CD4-positive, CD25-positive, alpha-beta regulatory T cell (primary cell): ENCODE measurements at regions not wholly inside any gene's neighbourhood (a gene's known extent, or its start where the extent isn't known, plus 50 kb on each side); places are given as distances from the start of the nearest gene placed in this dataset.

Experiments used
- ATAC-seq, 2 donors: fragments of 150-1000 bp; cut with Tn5 transposase; one replicate each; pipeline ENCODE4 v1.10.0; 2021; ENCODE audit warnings: low read depth in 2 of 2, moderate number of reproducible peaks in 2 of 2, moderate library complexity in 1 of 2
- DNase-seq, 3 donors: peaks; one replicate each; pipeline versions ENCODE4 v3.0.0 to v3.0.0-alpha.2; 2012 to 2022; ENCODE audit warnings: mixed read lengths in 1 of 3
- H3K27ac ChIP-seq: one replicate; pipeline ENCODE4 v1.7.0; 2013; ENCODE audit warnings: mild to moderate bottlenecking, low read length; ENCODE audit not compliant: insufficient read depth, poor library complexity, severe bottlenecking
- H3K27me3 ChIP-seq: one replicate; pipeline ENCODE4 v1.7.0; 2013; ENCODE audit warnings: low read length; ENCODE audit not compliant: control insufficient read depth, insufficient read depth
- H3K36me3 ChIP-seq: one replicate; pipeline ENCODE4 v1.7.0; 2013; ENCODE audit warnings: mild to moderate bottlenecking, low read length, moderate library complexity; ENCODE audit not compliant: control insufficient read depth, insufficient read depth
- H3K4me1 ChIP-seq: 2 replicates; pipeline ENCODE4 v1.7.0; 2013; ENCODE audit warnings: mild to moderate bottlenecking, low read length; ENCODE audit not compliant: insufficient read depth, control insufficient read depth, poor library complexity, severe bottlenecking
- H3K4me3 ChIP-seq: one replicate; pipeline ENCODE4 v1.7.0; 2013; ENCODE audit warnings: low read depth, mild to moderate bottlenecking, low read length, moderate library complexity
- H3K9me3 ChIP-seq, 2 experiments: 1 replicate in 1 of 2; 2 replicates in 1 of 2; pipeline ENCODE4 v1.7.0; 2013; ENCODE audit warnings: low read length in 2 of 2, mild to moderate bottlenecking in 1 of 2, moderate library complexity in 1 of 2; ENCODE audit not compliant: control insufficient read depth in 2 of 2
- H3K27ac Mint-ChIP-seq, 3 donors: one replicate each; pipeline ENCODE4 v1.8.0; 2020 to 2022; ENCODE audit warnings: mild to moderate bottlenecking in 3 of 3, mixed read lengths in 3 of 3, moderate library complexity in 2 of 3
- H3K27me3 Mint-ChIP-seq: one replicate; pipeline ENCODE4 v1.8.0; 2022; ENCODE audit warnings: mild to moderate bottlenecking, mixed read lengths
- H3K36me3 Mint-ChIP-seq: one replicate; pipeline ENCODE4 v1.8.0; 2020; ENCODE audit warnings: mixed read lengths
- H3K4me1 Mint-ChIP-seq, 4 donors: one replicate each; pipeline ENCODE4 v1.8.0; 2020 to 2022; ENCODE audit warnings: mixed read lengths in 4 of 4, mild to moderate bottlenecking in 1 of 4
- H3K4me3 Mint-ChIP-seq, 4 donors: one replicate each; pipeline ENCODE4 v1.8.0; 2020 to 2022; ENCODE audit warnings: mild to moderate bottlenecking in 4 of 4, mixed read lengths in 4 of 4, moderate library complexity in 3 of 4
- H3K9me3 Mint-ChIP-seq, 7 donors: one replicate each; pipeline ENCODE4 v1.8.0; 2020 to 2022; ENCODE audit warnings: mixed read lengths in 7 of 7, mild to moderate bottlenecking in 3 of 7, moderate library complexity in 2 of 7

DNA sequence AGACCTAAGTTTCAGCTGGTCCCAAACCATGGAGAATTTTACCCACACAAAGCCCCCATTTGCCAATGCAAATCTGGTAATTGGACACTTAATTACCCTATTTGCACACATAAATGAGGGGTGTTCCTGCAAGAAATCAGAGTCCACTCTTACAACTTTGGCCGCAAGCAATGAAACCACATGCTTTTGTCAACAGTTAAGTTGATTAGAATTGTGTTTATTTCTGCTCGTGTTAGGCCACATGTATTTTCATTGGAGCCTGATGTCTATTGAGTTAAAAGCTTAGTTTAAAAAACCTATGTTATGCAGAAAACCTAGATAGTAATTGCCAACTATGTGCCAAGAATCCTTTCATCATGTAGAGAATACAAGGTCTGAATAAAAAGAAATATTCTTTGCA is 153.8 kb upstream of the CMC1 start:
- H3K27ac ChIP-seq, result no peak overlapping the region
- ATAC-seq, result no peak
- no peak overlapping the region for H3K4me3 ChIP-seq
- Mint-ChIP-seq H3K4me3 (no peak overlapping the region), H3K9me3 (peaks cover 0 to 2% (median 0%) of the 10 kb centered on the region in 7 donors), H3K27me3 (no peaks in the 10 kb centered on the region), H3K36me3 (no peaks in the 10 kb centered on the region), H3K27ac (no peak overlapping the region), H3K4me1 (no peaks in the 10 kb centered on the region)
- no peaks in the 10 kb centered on the region for H3K27me3 ChIP-seq
- no peaks in the 10 kb centered on the region for H3K9me3 ChIP-seq
- no peak for DNase-seq
- H3K36me3 ChIP-seq, result no peaks in the 10 kb centered on the region
- no peaks in the 10 kb centered on the region for H3K4me1 ChIP-seq

DNA sequence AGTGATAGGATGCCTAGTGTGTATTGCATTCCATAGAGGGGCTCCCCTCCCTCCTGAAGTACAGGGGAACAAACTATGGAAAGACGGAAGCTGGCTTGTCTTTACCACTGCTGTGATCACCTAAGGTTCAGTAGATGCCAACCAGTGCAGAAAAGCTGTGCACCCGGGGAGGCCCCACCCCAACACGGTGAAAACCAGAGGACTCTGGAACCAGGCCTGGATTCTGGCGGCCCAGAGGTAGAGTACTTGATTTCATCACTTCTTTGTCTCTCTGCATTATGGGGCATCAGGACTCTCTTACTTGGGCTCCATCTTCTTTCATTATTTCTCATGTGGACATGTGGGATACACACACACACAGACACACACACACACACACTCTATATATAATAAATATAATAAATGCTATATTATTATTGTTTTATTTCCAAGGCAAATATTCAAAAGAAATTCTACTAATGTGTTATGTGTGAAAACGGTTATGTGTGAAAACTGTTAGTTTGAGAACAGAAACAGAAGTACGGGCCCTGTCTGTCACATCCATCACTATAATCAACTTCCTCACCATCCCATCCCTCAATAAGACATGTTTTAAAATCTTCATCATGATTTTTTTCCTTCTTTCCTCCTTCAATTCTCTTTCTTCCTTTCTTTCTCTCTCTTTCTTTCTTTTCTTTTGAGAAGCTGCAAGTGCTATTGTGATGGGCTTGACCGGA is 152.4 kb upstream of the CMC1 start:
- no peak overlapping the region for H3K27ac Mint-ChIP-seq
- H3K9me3 Mint-ChIP-seq, result peaks cover 0 to 5% (median under 1%) of the 10 kb centered on the region in 7 donors
- ATAC-seq (no peak), DNase-seq (no peak)
- no peaks in the 10 kb centered on the region for H3K27me3 ChIP-seq
- H3K36me3 Mint-ChIP-seq, result no peaks in the 10 kb centered on the region
- H3K9me3 ChIP-seq, result no peaks in the 10 kb centered on the region
- H3K4me1 Mint-ChIP-seq, result no peaks in the 10 kb centered on the region
- H3K27me3 Mint-ChIP-seq, result no peaks in the 10 kb centered on the region
- no peaks in the 10 kb centered on the region for H3K4me1 ChIP-seq
- H3K4me3 Mint-ChIP-seq, result no peak overlapping the region
- no peak overlapping the region for H3K4me3 ChIP-seq
- no peak overlapping the region for H3K27ac ChIP-seq
- no peaks in the 10 kb centered on the region for H3K36me3 ChIP-seq

DNA sequence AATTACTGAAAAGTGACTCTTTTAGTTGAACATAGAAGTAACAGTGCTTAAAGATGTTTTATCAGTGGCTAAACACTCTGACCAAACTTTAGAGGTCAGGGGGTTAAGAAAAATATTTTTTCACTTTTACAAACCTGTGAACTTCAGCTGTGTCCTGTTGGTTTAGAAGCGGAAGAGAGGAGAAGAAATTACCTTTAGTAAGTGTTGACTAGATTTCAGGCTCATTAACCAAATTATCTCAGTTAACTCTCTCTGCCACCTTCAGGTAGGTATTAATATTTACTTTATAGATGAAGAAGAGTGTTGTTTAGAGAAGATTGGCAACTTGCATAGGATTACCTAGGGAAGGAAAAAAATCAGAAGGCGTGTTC is 151.9 kb upstream of the CMC1 start:
- H3K27me3 Mint-ChIP-seq, result no peaks in the 10 kb centered on the region
- Histone ChIP-seq H3K4me1 (no peaks in the 10 kb centered on the region), H3K27me3 (no peaks in the 10 kb centered on the region), H3K27ac (no peak overlapping the region), H3K4me3 (no peak overlapping the region), H3K9me3 (no peaks in the 10 kb centered on the region), H3K36me3 (no peaks in the 10 kb centered on the region)
- peaks cover 0 to 5% (median 1%) of the 10 kb centered on the region in 7 donors for H3K9me3 Mint-ChIP-seq
- no peak overlapping the region for H3K27ac Mint-ChIP-seq
- H3K4me1 Mint-ChIP-seq, result no peaks in the 10 kb centered on the region
- H3K36me3 Mint-ChIP-seq, result no peaks in the 10 kb centered on the region
- H3K4me3 Mint-ChIP-seq, result no peak overlapping the region
- ATAC-seq (no peak), DNase-seq (peak in 1 of 3 donors; percentile 2)

DNA sequence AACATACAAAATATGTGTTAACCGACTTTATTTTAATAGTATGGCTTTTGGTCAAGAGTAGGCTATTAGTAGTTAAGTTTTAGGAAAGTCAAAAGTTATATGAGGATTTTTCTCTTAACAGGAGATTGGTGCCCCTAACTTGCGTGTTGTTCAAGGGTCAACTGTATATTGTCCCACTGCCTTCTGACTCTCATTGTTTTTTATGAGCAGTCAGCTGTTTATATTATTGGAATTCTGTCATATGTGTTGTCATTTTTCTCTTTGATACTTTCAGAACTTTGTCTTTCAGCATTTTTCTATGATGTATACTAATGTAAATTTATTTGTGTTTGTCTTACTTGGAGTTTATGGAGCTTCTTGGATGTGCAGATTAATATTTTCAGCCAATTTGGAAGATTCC is 142.1 kb upstream of the CMC1 start:
- Mint-ChIP-seq H3K4me1 (no peaks in the 10 kb centered on the region), H3K36me3 (no peaks in the 10 kb centered on the region), H3K9me3 (peaks cover 0 to 19% (median 6%) of the 10 kb centered on the region in 7 donors), H3K27ac (no peak overlapping the region), H3K4me3 (no peak overlapping the region), H3K27me3 (no peaks in the 10 kb centered on the region)
- Histone ChIP-seq H3K4me3 (no peak overlapping the region), H3K36me3 (no peaks in the 10 kb centered on the region), H3K27ac (no peak overlapping the region), H3K4me1 (no peaks in the 10 kb centered on the region), H3K27me3 (no peaks in the 10 kb centered on the region), H3K9me3 (peaks cover 0 to 14% of the 10 kb centered on the region in 2 experiments)
- ATAC-seq, result no peak
- no peak for DNase-seq

DNA sequence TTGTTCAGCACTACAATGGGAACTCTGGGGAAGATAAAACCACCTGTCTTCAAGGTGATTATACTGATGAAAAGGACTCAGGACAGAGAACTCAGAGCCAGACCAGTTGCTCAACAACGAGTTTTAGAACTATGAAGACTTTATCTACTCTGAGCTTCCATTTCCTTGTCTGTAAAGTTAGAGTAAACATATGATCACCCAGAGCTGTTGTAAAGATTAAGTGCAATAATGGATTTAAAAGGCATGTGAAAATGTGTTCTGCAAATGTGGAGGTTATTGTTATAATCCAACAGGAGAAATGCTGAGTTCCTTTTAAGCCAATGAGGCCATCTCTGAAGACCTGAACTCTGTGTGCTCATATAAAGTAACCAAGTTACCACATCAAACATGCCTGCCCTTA is 139.7 kb upstream of the CMC1 start:
- ATAC-seq, result no peak
- Histone ChIP-seq H3K4me3 (no peak overlapping the region), H3K36me3 (no peaks in the 10 kb centered on the region), H3K9me3 (peaks cover 0 to 14% of the 10 kb centered on the region in 2 experiments), H3K27me3 (no peaks in the 10 kb centered on the region), H3K27ac (no peak overlapping the region), H3K4me1 (no peaks in the 10 kb centered on the region)
- no peak for DNase-seq
- H3K9me3 Mint-ChIP-seq, result peaks cover 0 to 19% (median 6%) of the 10 kb centered on the region in 7 donors
- H3K4me1 Mint-ChIP-seq, result no peaks in the 10 kb centered on the region
- H3K27ac Mint-ChIP-seq, result no peak overlapping the region
- H3K27me3 Mint-ChIP-seq, result no peaks in the 10 kb centered on the region
- H3K36me3 Mint-ChIP-seq, result no peaks in the 10 kb centered on the region
- no peak overlapping the region for H3K4me3 Mint-ChIP-seq

DNA sequence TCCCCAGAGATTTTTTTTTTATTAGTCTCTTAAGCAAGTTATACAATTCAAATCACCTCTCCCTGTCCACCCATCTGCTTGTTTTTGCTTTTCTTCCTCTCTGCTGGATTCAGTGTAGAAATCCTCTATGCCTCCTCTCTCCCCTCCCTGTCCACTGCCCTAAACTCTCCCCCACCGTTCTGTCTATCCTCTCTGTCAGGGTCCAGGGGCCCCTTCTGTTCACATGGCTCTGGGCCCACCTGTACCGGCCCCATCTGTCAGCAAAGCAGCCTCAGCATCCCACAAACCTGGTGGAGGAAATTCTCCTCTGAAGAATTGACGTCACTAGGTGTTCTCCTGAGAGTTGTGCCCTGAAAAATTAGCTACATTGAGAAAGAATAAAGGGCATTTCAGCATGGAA is 137.6 kb upstream of the CMC1 start:
- no peaks in the 10 kb centered on the region for H3K4me1 Mint-ChIP-seq
- H3K9me3 ChIP-seq, result peaks cover 0 to 14% of the 10 kb centered on the region in 2 experiments
- no peaks in the 10 kb centered on the region for H3K4me1 ChIP-seq
- H3K9me3 Mint-ChIP-seq, result peaks cover 0 to 19% (median 6%) of the 10 kb centered on the region in 7 donors
- no peaks in the 10 kb centered on the region for H3K27me3 ChIP-seq
- no peak overlapping the region for H3K4me3 ChIP-seq
- no peaks in the 10 kb centered on the region for H3K36me3 ChIP-seq
- no peak overlapping the region for H3K4me3 Mint-ChIP-seq
- H3K27me3 Mint-ChIP-seq, result no peaks in the 10 kb centered on the region
- H3K27ac ChIP-seq, result no peak overlapping the region
- H3K36me3 Mint-ChIP-seq, result no peaks in the 10 kb centered on the region
- no peak for ATAC-seq
- H3K27ac Mint-ChIP-seq, result no peak overlapping the region
- DNase-seq, result no peak

DNA sequence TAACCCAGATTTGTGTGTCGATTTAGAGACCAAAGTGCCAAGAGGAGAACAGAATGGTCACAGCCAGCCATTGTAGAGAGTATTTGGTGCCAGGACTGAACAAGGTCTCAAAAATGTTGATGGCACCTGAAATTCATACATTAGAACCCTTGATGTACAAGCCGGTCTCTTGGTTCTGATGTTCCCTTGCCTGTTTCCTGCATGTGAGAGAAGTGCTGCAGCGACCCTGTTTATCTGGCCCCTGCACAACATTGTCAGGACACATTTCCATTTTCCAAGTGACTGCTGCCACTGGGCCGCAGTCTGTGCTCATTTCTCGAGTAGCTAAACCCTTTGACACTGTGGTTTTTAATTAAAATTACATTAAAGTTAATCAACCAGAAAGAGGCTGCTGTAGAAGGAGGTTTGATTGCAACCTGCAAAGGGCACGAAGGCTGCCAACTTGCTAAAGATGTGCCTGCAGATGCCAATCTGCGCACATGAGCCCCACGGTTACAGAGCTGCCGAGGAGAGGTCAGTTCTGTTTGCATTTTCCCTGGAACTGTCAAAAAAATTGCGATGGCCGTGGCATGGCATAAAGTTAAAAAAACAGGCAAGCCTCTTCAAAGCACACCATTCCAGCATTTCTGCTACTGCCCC is 136.4 kb upstream of the CMC1 start:
- H3K27me3 ChIP-seq, result no peaks in the 10 kb centered on the region
- peaks cover 0 to 4% of the 10 kb centered on the region in 2 experiments for H3K9me3 ChIP-seq
- no peaks in the 10 kb centered on the region for H3K36me3 Mint-ChIP-seq
- H3K27ac Mint-ChIP-seq, result no peak overlapping the region
- H3K9me3 Mint-ChIP-seq, result peaks cover 0 to 10% (median 3%) of the 10 kb centered on the region in 7 donors
- H3K36me3 ChIP-seq, result no peaks in the 10 kb centered on the region
- H3K4me3 Mint-ChIP-seq, result no peak overlapping the region
- H3K27ac ChIP-seq, result no peak overlapping the region
- no peak overlapping the region for H3K4me3 ChIP-seq
- no peak for DNase-seq
- H3K4me1 ChIP-seq, result no peaks in the 10 kb centered on the region
- no peaks in the 10 kb centered on the region for H3K4me1 Mint-ChIP-seq
- H3K27me3 Mint-ChIP-seq, result no peaks in the 10 kb centered on the region
- no peak for ATAC-seq

DNA sequence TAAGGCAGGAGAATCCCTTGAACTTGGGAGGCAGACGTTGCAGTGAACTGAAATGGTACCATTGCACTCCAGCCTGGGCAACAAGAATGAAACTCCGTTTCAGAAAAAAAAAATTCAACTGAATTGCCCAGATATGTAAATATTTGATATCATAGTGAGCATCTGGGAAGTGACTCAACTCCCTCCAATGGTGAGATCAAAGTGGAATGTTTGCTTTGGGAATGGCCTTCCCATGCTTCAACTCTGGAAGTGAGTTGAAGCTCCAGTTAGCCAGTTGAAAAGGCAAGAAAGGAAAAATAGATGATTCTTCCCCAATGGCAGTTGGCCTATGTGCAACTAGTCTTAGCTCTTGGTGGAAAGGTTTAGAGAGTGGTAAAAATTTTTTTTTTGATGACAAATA is 131.6 kb upstream of the CMC1 start:
- H3K4me3 Mint-ChIP-seq, result no peak overlapping the region
- H3K27ac ChIP-seq, result no peak overlapping the region
- no peaks in the 10 kb centered on the region for H3K27me3 Mint-ChIP-seq
- H3K4me1 Mint-ChIP-seq, result no peaks in the 10 kb centered on the region
- no peaks in the 10 kb centered on the region for H3K9me3 ChIP-seq
- no peaks in the 10 kb centered on the region for H3K4me1 ChIP-seq
- DNase-seq, result no peak
- H3K36me3 ChIP-seq, result no peaks in the 10 kb centered on the region
- H3K27me3 ChIP-seq, result no peaks in the 10 kb centered on the region
- no peaks in the 10 kb centered on the region for H3K36me3 Mint-ChIP-seq
- H3K9me3 Mint-ChIP-seq, result peaks cover 0 to 2% (median 0%) of the 10 kb centered on the region in 7 donors
- H3K27ac Mint-ChIP-seq, result no peak overlapping the region
- H3K4me3 ChIP-seq, result no peak overlapping the region
- no peak for ATAC-seq
